HepG2 (cell line): ENCODE measurements at regions not wholly inside any gene's neighbourhood (a gene's known extent, or its start where the extent isn't known, plus 50 kb on each side); places are given as distances from the start of the nearest gene placed in this dataset.

ENCODE experiments used
- ATM ChIP-seq: fragments of 450-650 bp; IDR thresholded peaks from 2 replicates; pipeline ENCODE4 v1.7.1; 2017; ENCODE audit warnings: mild to moderate bottlenecking, borderline replicate concordance
- CTCF ChIP-seq: sonication (generic); formaldehyde crosslinking; IDR thresholded peaks from 2 replicates; pipeline ENCODE4 v1.5.0; 2020; ENCODE audit warnings: mild to moderate bottlenecking, missing genetic modification reagents, moderate library complexity
- EP300 ChIP-seq, 3 experiments: sonication (generic) in 1 of 3; formaldehyde crosslinking in 1 of 3; IDR thresholded peaks; 2 replicates each; pipeline versions ENCODE4 v1.5.1 to v1.6.1; 2011 to 2020; ENCODE audit warnings: low read depth in 2 of 3, low read length in 2 of 3, borderline replicate concordance in 1 of 3, improper control_type of control experiment in 1 of 3, mild to moderate bottlenecking in 1 of 3, missing genetic modification reagents in 1 of 3, moderate library complexity in 1 of 3
- MAF1 ChIP-seq: sonication (generic); formaldehyde crosslinking; IDR thresholded peaks from 2 replicates; pipeline ENCODE4 v1.5.0; 2020; ENCODE audit warnings: missing genetic modification reagents, borderline replicate concordance
- MTERF4 ChIP-seq: sonication (generic); formaldehyde crosslinking; IDR thresholded peaks from 2 replicates; pipeline ENCODE4 v1.8.0; 2023; ENCODE audit warnings: mild to moderate bottlenecking, missing genetic modification reagents
- NFE2L1 ChIP-seq: sonication (generic); formaldehyde crosslinking; IDR thresholded peaks from 2 replicates; pipeline ENCODE4 v1.4.0; 2020; ENCODE audit warnings: missing genetic modification reagents, mild to moderate bottlenecking, borderline replicate concordance
- PHF20 ChIP-seq: sonication (generic); formaldehyde crosslinking; IDR thresholded peaks from 2 replicates; pipeline ENCODE4 v1.5.0; 2020; ENCODE audit warnings: mild to moderate bottlenecking, missing genetic modification reagents
- REST ChIP-seq, 2 experiments: IDR thresholded peaks; 2 replicates each; pipeline ENCODE4 v1.6.1; 2011 to 2012; ENCODE audit warnings: low read length in 2 of 2, borderline replicate concordance in 1 of 2, low read depth in 1 of 2, mild to moderate bottlenecking in 1 of 2, moderate library complexity in 1 of 2
- SMYD3 ChIP-seq: sonication (generic); formaldehyde crosslinking; IDR thresholded peaks from 2 replicates; pipeline ENCODE4 v1.8.1; 2023; ENCODE audit warnings: mild to moderate bottlenecking, missing genetic modification reagents
- STAG1 ChIP-seq: sonication (generic); formaldehyde crosslinking; IDR thresholded peaks from 2 replicates; pipeline ENCODE4 v1.4.0; 2020; ENCODE audit warnings: missing genetic modification reagents
- TCF12 ChIP-seq, 2 experiments: fragments of 450-650 bp in 1 of 2; sonication (generic) in 1 of 2; formaldehyde crosslinking in 1 of 2; IDR thresholded peaks; 2 replicates each; pipeline versions ENCODE4 v1.6.1 to v1.8.0; 2017 to 2022; ENCODE audit warnings: antibody characterized with exemption in 1 of 2, mild to moderate bottlenecking in 1 of 2, missing genetic modification reagents in 1 of 2, moderate library complexity in 1 of 2
- ZBTB10 ChIP-seq: sonication (generic); formaldehyde crosslinking; IDR thresholded peaks from 2 replicates; pipeline ENCODE4 v1.4.0; 2020; ENCODE audit warnings: missing genetic modification reagents, borderline replicate concordance
- ZNF580 ChIP-seq: IDR thresholded peaks from 2 replicates; pipeline ENCODE4 v1.6.1; 2016; ENCODE audit warnings: low read depth, borderline replicate concordance

- no peak for TF ChIP-seq CTCF (CRISPR knock-in tag)
- no peak for TF ChIP-seq ATM
- no peak for TF ChIP-seq SMYD3 (CRISPR knock-in tag)
- TF ChIP-seq REST (IDR thresholded peaks at IDR 0.05; ENCODE audit: borderline replicate concordance in 1 of 2, low read depth in 1 of 2, low read length in 2 of 2), result no peak
- TF ChIP-seq MTERF4 (CRISPR knock-in tag), result no peak
- TF ChIP-seq ZBTB10, result no peak
- no peak for TF ChIP-seq STAG1 (CRISPR knock-in tag)
- no peak for TF ChIP-seq NFE2L1 (CRISPR knock-in tag)
- no peak for TF ChIP-seq PHF20 (CRISPR knock-in tag)
- no peak for TF ChIP-seq TCF12 (IDR thresholded peaks at IDR 0.05)
- no peak for TF ChIP-seq TCF12 (CRISPR knock-in tag; IDR thresholded peaks at IDR 0.05)
- no peak for TF ChIP-seq EP300 (IDR thresholded peaks at IDR 0.05; ENCODE audit: low read depth in 2 of 2, low read length in 2 of 2)
- no peak for TF ChIP-seq EP300 (CRISPR knock-in tag; IDR thresholded peaks at IDR 0.05; ENCODE audit: borderline replicate concordance)
- no peak for TF ChIP-seq MAF1 (CRISPR knock-in tag)
- no peak for TF ChIP-seq ZNF580
Observed at GRCh38 chr11:130576146-130576545, 127.7 kb downstream of the ADAMTS15 start.
